Ovary (tissue), 7 donors: ENCODE measurements at regions not wholly inside any gene's neighbourhood (a gene's known extent, or its start where the extent isn't known, plus 50 kb on each side); places are given as distances from the start of the nearest gene placed in this dataset.

Source experiments
- DNase-seq, 5 donors: peaks; one replicate each; pipeline ENCODE4 v3.0.0-alpha.2; 2019 to 2020
- H3K27ac ChIP-seq, 2 donors: fragments of 200-600 bp; one replicate each; pipeline versions ENCODE4 v1.5.1 to v1.8.0; 2019 to 2022
- H3K27me3 ChIP-seq: fragments of 200-600 bp; one replicate; pipeline ENCODE4 v1.8.0; 2022
- H3K36me3 ChIP-seq: fragments of 200-600 bp; sonication (generic); one replicate; pipeline ENCODE4 v1.5.1; 2019
- H3K4me1 ChIP-seq: one replicate; pipeline ENCODE4 v1.8.1; 2013; ENCODE audit warnings: mild to moderate bottlenecking, moderate library complexity; ENCODE audit not compliant: insufficient read depth
- H3K4me3 ChIP-seq: fragments of 200-600 bp; sonication (generic); one replicate; pipeline ENCODE4 v1.5.1; 2017
- H3K9me3 ChIP-seq, 2 donors: fragments of 200-600 bp in 1 of 2; sonication (generic) in 1 of 2; one replicate each; pipeline versions ENCODE4 v1.5.1 to v1.8.1; 2013 to 2019; ENCODE audit warnings: mild to moderate bottlenecking in 1 of 2, moderate library complexity in 1 of 2
- CTCF ChIP-seq, 3 donors: fragments of 450-650 bp in 2 of 3; fragments of 200-600 bp in 1 of 3; IDR thresholded peaks; one replicate each; pipeline versions ENCODE4 v1.5.1 to v1.8.0; 2016 to 2022; ENCODE audit warnings: antibody characterized with exemption in 3 of 3, mild to moderate bottlenecking in 1 of 3
- EP300 ChIP-seq: sonication (generic); formaldehyde crosslinking; IDR thresholded peaks from one replicate; pipeline ENCODE4 v1.6.1; 2017; ENCODE audit warnings: antibody characterized with exemption
- POLR2A ChIP-seq: fragments of 450-650 bp; IDR thresholded peaks from one replicate; pipeline ENCODE4 v1.6.1; 2017; ENCODE audit warnings: antibody characterized with exemption, mild to moderate bottlenecking, moderate library complexity
- WGBS, 3 donors: extraction: QIAGEN DNeasy Blood & Tissue Kit in 1 of 3; methylation state at CpG; one replicate each; pipeline versions ENCODE4 v1.1.5 to v1.1.7; 2013 to 2017; 5-methylcytosine and 5-hydroxymethylcytosine counted together
- intact Hi-C, 4 donors: fragments of 100-400 bp; cut with DNase I; formaldehyde crosslinking; loops; one replicate each; pipeline versions ENCODE4 v1.11.0 to v1.15.1; 2022 to 2023
- donor health status: DM: no; HTN: no; CAD: no; lungs with moderate emphysema.
- donor health status: DM: no; HTN: no; CAD: no.
- donor health status: Bipolar disorder and iron deficiency.
- donor health status: DM: no; HTN: no; CAD: no.
- donor health status: DM: yes; HTN: yes; CAD: no.

DNA sequence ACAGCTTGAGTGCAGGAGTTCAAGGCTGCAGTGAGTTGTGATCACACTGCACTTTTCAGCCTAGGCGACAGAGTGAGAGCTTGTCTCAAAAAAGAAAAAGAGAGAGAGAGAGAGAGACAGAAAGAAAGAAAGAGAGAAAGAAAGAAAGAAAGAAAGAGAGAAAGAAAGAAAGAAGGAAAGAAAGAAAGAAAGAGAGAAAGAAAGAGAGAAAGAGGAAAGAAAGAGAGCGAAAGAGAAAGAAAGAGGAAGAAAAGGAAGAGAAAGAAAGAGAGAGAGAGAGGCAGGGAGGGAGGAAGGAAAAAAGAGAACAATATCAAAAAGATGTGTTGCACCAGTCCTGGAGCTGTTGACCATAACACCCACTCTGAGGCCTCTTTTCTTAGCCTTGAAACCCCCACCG is 89.8 kb upstream of the MBOAT2 start:
- WGBS, 3 donors: 80 to 87% (median 84%) methylated on average over 3 of the region's 3 CpGs

DNA sequence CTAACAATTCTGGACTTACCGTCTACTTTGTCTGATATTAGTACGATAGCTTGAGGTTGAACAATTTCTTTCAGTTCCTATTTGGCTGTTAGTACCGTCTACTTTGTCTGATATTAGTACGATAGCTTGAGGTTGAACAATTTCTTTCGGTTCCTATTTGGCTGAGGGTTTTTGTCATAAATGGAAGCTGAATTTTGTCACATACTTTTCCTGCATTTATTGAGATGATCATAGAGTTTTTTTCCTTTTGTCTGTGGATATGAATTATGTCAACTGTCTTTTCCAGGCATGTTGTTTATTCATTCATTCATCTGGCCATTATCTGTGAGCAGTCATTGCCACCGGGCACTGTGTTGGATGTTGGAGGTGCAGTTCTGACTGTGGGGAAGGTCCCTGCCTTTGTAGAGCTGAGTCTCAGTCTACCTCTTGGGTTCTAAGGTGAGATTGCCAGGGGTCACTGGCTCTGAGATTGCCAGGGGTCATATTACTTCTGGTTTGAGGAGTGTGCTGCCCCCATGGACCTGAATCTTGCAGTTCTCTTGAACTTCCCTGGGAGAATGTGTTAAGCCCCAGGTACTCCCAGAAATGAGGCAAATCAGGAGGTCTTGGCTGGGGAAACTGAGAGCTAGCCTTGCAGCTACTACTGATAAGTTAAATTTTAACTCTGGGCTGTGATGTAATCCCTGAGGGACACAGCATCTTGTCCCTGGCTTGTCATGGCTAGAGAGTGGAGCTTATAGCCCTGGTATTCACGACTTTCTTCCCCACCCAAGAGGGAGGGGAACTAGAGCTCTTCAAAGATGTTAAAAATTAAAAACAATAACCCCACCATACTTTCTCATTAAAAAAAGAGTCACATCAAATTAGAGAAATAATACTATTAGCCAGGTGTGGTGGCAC is 89.1 kb upstream of the MBOAT2 start:
- Histone ChIP-seq H3K4me3 (no peak overlapping the region), H3K27ac (no peak overlapping the region), H3K27me3 (no peaks in the 10 kb centered on the region), H3K9me3 (no peaks in the 10 kb centered on the region), H3K4me1 (peaks cover 6% of the 10 kb centered on the region), H3K36me3 (no peaks in the 10 kb centered on the region)
- 82 to 84% (median 84%) methylated on average over 7 of the region's 7 CpGs for WGBS, 3 donors
- DNase-seq: no peak
- TF ChIP-seq EP300: no peak
- no peak for TF ChIP-seq CTCF (IDR thresholded peaks at IDR 0.05)
- intact Hi-C loops: no loop called here

More for the DNA sequence above, 89.8 kb upstream of the MBOAT2 start:
- no peak for TF ChIP-seq EP300
- TF ChIP-seq POLR2A: no peak
- no peak for TF ChIP-seq CTCF (IDR thresholded peaks at IDR 0.05)
- Histone ChIP-seq H3K4me1 (peaks cover 6% of the 10 kb centered on the region), H3K27ac (no peak overlapping the region), H3K4me3 (no peak overlapping the region), H3K9me3 (no peaks in the 10 kb centered on the region), H3K27me3 (no peaks in the 10 kb centered on the region), H3K36me3 (no peaks in the 10 kb centered on the region)
- intact Hi-C loops: no loop called here
- DNase-seq: no peak

DNA sequence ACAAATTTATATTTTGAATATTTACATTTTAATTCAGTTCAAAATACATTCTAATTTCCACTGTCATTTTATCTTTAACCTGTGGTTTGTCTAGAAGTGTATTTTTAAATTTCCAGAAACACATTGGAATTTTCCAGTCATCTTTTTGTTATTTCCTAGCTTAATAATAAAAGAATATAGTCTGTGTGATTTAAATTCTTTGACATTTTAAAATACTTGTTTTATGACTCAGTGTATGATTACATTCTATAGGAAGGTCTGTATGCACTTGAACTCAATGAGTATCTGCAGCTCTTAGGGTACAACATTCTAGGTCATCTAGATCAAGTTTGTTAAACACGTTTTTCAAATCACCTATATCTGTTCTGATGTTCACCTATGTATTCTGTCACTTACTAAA is 88.3 kb upstream of the MBOAT2 start:
- no peak for DNase-seq
- intact Hi-C loops: no loop called here

DNA sequence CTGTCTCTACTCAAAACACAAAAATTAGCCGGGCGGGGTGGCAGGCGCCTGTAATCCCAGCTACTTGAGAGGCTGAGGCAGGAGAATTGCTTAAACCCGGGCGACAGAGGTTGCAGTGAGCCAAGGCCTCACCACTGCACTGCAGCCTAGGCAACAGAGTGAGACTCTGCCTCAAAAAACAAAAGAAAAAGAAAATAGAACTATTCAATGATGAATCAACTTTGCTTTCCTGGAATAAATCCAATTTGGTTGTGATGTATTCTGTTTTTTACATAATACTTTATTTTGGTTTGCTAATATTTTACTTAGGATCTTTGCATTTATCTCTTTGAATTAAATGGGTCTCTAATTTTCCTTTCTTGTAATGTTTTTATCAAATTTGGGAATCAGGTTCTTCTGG is 86.3 kb upstream of the MBOAT2 start:
- H3K36me3 ChIP-seq: no peaks in the 10 kb centered on the region
- H3K27me3 ChIP-seq: no peaks in the 10 kb centered on the region
- 85 to 96% (median 95%) methylated on average over 5 of the region's 5 CpGs for WGBS, 3 donors
- no peak for TF ChIP-seq EP300
- TF ChIP-seq POLR2A: no peak
- TF ChIP-seq CTCF (IDR thresholded peaks at IDR 0.05): no peak
- no peak for DNase-seq
- H3K4me3 ChIP-seq: no peak overlapping the region
- H3K27ac ChIP-seq: no peak overlapping the region
- H3K4me1 ChIP-seq: no peaks in the 10 kb centered on the region
- H3K9me3 ChIP-seq: no peaks in the 10 kb centered on the region
- intact Hi-C loops: no loop called here

More for the DNA sequence above, 88.3 kb upstream of the MBOAT2 start:
- TF ChIP-seq CTCF (IDR thresholded peaks at IDR 0.05) (no peak), EP300 (no peak), POLR2A (no peak)
- H3K4me3 ChIP-seq: no peak overlapping the region
- no peaks in the 10 kb centered on the region for H3K9me3 ChIP-seq
- H3K27me3 ChIP-seq: no peaks in the 10 kb centered on the region
- no peak overlapping the region for H3K27ac ChIP-seq
- H3K4me1 ChIP-seq: peaks cover 6% of the 10 kb centered on the region
- 72 to 81% (median 74%) methylated on average over 1 of the region's 1 CpG for WGBS, 3 donors
- no peaks in the 10 kb centered on the region for H3K36me3 ChIP-seq
